Mesothelial cell of epicardium (in vitro differentiated cells): ENCODE measurements at regions not wholly inside any gene's neighbourhood (a gene's known extent, or its start where the extent isn't known, plus 50 kb on each side); places are given as distances from the start of the nearest gene placed in this dataset.

Experiments
- DNase-seq, 2 experiments: peaks; one replicate each; pipeline ENCODE4 v3.0.0; 2021; ENCODE audit warnings: low spot score in 2 of 2; ENCODE audit not compliant: unreplicated experiment in 2 of 2
- H3K27ac Mint-ChIP-seq: 2 replicates; pipeline ENCODE4 v1.8.0; 2021; ENCODE audit warnings: mixed read lengths
- H3K27me3 Mint-ChIP-seq: 2 replicates; pipeline ENCODE4 v1.8.0; 2021; ENCODE audit warnings: low read depth, mixed read lengths
- H3K36me3 Mint-ChIP-seq: 2 replicates; pipeline ENCODE4 v1.8.0; 2021; ENCODE audit warnings: mixed read lengths
- H3K4me1 Mint-ChIP-seq: 2 replicates; pipeline ENCODE4 v1.8.0; 2021; ENCODE audit warnings: mixed read lengths
- H3K4me3 Mint-ChIP-seq: 2 replicates; pipeline ENCODE4 v1.8.0; 2021; ENCODE audit warnings: mild to moderate bottlenecking, moderate library complexity, mixed read lengths
- H3K9me3 Mint-ChIP-seq: 2 replicates; pipeline ENCODE4 v1.8.0; 2021; ENCODE audit warnings: mixed read lengths
- TF ChIP-seq, protein P1 (sequence below): fragments of 200-600 bp; sonication (generic); IDR thresholded peaks from one replicate; pipeline ENCODE4 v1.5.0; 2021; ENCODE audit warnings: antibody characterized with exemption; ENCODE audit not compliant: unreplicated experiment

DNA sequence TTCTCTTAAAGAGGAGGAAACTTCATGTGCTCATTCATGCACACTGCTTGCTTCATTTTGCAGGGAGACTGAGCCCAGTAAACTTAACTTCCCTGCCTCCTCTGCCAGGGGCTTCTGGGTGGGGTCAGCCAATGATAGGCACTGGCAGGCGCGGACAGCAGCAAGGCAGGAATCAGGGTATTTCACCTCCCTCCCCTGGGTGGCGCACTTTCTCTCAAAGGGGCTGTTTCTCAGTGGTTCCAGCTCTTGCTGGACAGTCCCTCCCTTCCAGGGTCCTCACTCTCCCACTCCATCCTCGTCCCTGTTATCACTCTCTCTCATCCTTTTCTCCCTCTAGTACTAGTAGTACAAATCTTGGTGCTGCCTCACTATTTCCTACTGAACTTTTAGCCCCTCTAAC lies 320.5 kb upstream of the ZNF521 start:
- TF ChIP-seq, protein P1, sequence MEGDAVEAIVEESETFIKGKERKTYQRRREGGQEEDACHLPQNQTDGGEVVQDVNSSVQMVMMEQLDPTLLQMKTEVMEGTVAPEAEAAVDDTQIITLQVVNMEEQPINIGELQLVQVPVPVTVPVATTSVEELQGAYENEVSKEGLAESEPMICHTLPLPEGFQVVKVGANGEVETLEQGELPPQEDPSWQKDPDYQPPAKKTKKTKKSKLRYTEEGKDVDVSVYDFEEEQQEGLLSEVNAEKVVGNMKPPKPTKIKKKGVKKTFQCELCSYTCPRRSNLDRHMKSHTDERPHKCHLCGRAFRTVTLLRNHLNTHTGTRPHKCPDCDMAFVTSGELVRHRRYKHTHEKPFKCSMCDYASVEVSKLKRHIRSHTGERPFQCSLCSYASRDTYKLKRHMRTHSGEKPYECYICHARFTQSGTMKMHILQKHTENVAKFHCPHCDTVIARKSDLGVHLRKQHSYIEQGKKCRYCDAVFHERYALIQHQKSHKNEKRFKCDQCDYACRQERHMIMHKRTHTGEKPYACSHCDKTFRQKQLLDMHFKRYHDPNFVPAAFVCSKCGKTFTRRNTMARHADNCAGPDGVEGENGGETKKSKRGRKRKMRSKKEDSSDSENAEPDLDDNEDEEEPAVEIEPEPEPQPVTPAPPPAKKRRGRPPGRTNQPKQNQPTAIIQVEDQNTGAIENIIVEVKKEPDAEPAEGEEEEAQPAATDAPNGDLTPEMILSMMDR, result no peak
- peaks cover 20% of the 10 kb centered on the region for H3K9me3 Mint-ChIP-seq
- H3K36me3 Mint-ChIP-seq, result peaks cover 2% of the 10 kb centered on the region
- no peak overlapping the region for H3K27ac Mint-ChIP-seq
- no peaks in the 10 kb centered on the region for H3K4me1 Mint-ChIP-seq
- no peaks in the 10 kb centered on the region for H3K27me3 Mint-ChIP-seq
- no peak overlapping the region for H3K4me3 Mint-ChIP-seq
- DNase-seq, result no peak

DNA sequence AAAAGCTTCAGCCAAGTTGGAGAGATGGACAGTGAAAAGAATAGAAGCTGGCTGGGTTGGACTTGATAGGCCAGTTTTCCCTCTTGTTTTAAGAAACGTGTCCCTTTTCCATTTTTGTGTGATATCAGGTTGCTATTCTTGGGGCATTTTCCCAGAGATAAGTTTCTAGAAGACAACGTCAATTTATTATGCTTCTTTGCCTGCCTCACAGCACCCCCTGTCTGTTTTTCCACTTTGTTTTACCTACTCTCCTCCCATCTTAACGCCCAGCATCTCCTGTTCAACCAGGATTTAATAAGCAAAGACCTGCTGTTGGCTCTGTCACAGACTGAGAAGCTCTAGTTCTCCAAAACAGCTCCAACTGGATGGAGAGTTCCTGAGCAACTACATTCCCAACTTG lies 317.8 kb upstream of the ZNF521 start:
- no peaks in the 10 kb centered on the region for H3K4me1 Mint-ChIP-seq
- H3K4me3 Mint-ChIP-seq, result no peak overlapping the region
- no peaks in the 10 kb centered on the region for H3K27me3 Mint-ChIP-seq
- no peak for DNase-seq
- TF ChIP-seq, protein P1, result no peak
- peaks cover 20% of the 10 kb centered on the region for H3K9me3 Mint-ChIP-seq
- peaks cover 2% of the 10 kb centered on the region for H3K36me3 Mint-ChIP-seq
- no peak overlapping the region for H3K27ac Mint-ChIP-seq

DNA sequence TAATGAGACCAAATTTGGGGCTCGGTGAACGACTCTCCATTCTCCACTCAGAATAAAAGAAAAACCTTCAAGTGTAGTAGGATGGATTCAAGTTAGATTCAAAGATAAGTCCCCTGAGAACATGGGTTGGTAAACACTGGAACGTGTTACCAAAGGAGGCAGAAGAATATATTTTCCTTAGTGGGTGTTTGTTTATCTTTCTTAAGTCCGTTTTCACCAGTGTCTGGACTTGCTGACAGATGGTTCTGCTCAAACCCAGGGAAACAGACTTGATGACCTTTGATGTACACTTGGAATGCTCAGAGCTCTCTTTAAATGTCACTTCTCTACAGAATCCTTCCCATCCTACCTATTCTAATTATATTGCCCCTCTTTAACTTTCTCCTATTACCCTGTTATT lies 310.3 kb upstream of the ZNF521 start:
- no peak overlapping the region for H3K4me3 Mint-ChIP-seq
- H3K36me3 Mint-ChIP-seq, result no peaks in the 10 kb centered on the region
- no peak overlapping the region for H3K27ac Mint-ChIP-seq
- TF ChIP-seq, protein P1, result no peak
- H3K9me3 Mint-ChIP-seq, result no peaks in the 10 kb centered on the region
- peaks cover 3% of the 10 kb centered on the region for H3K4me1 Mint-ChIP-seq
- DNase-seq, result no peak
- no peaks in the 10 kb centered on the region for H3K27me3 Mint-ChIP-seq

DNA sequence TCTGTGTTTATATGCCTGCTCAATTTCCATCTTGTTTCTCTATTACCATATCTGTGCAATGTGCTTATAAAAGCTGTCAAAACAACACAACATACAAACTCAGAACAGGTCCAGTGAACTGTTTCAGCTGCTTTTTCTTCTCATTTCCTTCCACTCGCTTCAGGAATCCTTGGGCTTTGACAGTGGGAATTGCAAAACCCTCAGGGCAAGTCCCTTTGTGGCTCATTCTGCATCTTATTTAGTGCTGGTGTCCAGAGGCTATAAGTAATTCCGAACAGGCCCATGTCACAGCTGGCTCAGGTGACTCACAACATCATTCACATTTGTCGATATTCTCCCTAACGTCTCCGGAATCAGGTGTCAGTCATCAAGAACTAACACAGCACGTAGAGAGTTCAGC lies 309.9 kb upstream of the ZNF521 start:
- TF ChIP-seq, protein P1, result no peak
- no peaks in the 10 kb centered on the region for H3K27me3 Mint-ChIP-seq
- H3K9me3 Mint-ChIP-seq, result no peaks in the 10 kb centered on the region
- no peaks in the 10 kb centered on the region for H3K36me3 Mint-ChIP-seq
- no peak overlapping the region for H3K27ac Mint-ChIP-seq
- DNase-seq, result no peak
- H3K4me3 Mint-ChIP-seq, result no peak overlapping the region
- H3K4me1 Mint-ChIP-seq, result peaks cover 3% of the 10 kb centered on the region

DNA sequence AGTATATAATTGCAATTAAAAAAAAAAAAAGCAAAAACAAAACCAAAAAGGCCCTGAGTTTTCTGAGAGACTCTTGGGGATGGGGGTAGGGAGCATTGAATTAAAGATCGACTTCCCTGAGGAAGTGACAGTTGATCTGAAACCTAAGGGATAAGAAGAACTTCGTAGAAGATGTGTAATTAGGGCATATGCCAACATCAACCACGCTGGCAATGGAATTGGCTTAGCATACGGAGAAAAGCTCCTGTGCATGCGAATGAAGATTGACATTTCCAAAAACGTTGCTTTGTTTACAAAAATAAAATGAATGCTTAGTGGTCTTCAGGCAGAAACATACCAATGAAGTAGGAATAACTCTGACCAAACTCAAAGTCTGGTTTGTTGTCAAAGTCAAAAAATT lies 307.6 kb upstream of the ZNF521 start:
- TF ChIP-seq, protein P1, result no peak
- no peaks in the 10 kb centered on the region for H3K36me3 Mint-ChIP-seq
- H3K4me3 Mint-ChIP-seq, result no peak overlapping the region
- no peaks in the 10 kb centered on the region for H3K9me3 Mint-ChIP-seq
- H3K27me3 Mint-ChIP-seq, result no peaks in the 10 kb centered on the region
- DNase-seq, result no peak
- H3K27ac Mint-ChIP-seq, result no peak overlapping the region
- H3K4me1 Mint-ChIP-seq, result peaks cover 3% of the 10 kb centered on the region

DNA sequence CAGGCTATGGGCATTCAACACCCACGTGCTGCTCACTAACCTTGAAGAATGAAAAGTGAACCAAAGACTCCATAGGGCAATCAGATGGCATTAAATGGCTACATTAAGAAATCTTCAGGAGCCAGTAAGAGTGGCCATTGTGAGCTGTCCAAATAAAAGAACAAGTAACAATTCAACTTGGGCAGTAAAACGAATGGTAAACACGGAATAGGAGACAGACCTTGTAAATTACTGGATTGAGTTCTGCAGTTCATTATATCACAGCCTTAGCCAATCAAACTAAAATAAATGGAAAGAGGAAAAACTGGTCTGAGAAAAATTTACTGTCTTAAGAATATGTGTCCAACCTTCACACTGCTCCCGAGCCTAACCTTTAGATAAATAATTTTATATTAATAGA lies 306.5 kb upstream of the ZNF521 start:
- peaks cover 3% of the 10 kb centered on the region for H3K4me1 Mint-ChIP-seq
- TF ChIP-seq, protein P1, result no peak
- no peak overlapping the region for H3K27ac Mint-ChIP-seq

More for the DNA sequence above, 306.5 kb upstream of the ZNF521 start:
- Mint-ChIP-seq H3K27me3 (no peaks in the 10 kb centered on the region), H3K9me3 (no peaks in the 10 kb centered on the region), H3K36me3 (no peaks in the 10 kb centered on the region), H3K4me3 (no peak overlapping the region)
- no peak for DNase-seq
